GM04503 (cell line): ENCODE measurements at regions not wholly inside any gene's neighbourhood (a gene's known extent, or its start where the extent isn't known, plus 50 kb on each side); places are given as distances from the start of the nearest gene placed in this dataset.

Source experiments
- DNase-seq: peaks from one replicate; pipeline ENCODE4 v3.0.0-alpha.2; 2012; ENCODE audit warnings: low read depth

DNA sequence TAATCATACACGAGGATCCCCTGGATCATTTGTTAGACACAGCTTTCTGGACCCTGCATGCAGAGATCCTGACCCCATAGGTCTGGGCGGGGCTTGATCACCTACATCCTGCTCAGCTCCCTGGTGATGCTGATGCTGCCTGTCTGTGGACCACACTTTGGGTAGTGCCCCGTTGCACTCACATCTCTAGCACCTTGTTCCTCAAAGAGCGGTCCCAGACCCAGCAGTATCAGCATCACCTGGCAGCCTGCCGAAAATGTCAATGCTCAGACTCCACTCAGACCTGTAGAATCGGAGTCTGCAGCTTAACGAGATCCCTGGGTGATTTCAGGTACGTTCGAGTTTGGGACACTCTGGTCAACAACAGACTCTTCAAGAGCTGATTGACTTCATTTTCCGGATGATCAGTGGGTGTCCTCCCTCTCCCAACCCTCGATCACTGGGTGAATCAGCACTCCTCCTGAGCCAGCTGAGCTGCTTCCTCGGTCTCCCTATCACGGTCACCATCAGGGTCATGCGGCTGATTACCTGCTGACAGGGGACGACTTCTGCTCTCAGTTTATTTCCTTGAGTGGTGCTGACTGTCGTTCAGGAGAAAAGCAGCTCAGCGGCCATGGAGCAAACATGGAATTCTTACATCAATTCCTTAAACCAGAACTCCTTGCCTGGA is 150.6 kb upstream of the RAB12 start:
- DNase-seq: no peak

DNA sequence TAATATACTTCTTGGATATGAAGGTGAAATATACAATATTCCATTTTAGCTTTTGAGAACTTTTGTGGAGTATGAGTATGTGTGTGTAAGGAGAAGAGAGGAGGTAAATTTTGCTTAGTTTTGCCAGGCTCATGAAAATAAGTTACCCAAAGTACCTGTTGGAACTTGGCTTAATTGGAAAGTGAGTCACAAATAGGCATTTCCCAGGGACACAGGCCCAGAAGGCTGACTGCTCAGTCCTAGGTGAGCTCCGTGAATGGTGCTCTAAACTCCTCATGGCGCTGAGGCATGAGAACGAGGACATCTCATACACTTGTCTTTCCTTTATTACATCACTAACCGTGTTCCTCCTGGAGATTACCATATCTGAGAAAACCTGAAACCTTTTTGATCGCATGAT is 148.5 kb upstream of the RAB12 start:
- no peak for DNase-seq

- no peak for DNase-seq
Measured at GRCh38 chr18:8461544-8461943, 147.7 kb upstream of the RAB12 start.

DNA sequence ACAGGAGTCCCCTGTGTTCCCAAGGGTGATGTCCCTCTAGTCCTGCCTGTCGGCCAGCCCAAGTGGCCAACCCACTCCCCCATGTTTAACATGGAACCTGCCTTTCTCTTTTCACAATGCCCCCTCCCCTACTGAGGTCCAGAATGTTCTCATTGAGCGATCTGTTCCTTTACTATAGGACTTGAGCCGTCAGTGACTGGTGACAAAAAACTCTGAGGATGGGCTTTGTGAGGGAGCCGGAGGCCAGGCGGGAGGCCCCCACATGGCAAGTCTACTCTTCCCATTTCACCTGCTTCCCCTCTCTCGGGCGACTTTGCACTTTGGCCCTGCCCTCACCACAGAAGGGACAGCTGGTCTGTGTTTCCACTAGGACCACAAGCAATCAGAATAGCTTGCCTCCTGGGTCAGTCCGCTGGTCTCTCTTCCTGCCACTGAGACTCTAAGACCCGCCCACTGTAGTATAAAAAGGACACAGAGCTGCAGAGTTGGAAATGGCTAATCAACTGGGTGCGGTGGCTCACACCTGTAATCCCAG is 146.5 kb upstream of the RAB12 start:
- DNase-seq: no peak

GRCh38 chr18:8463791-8464190 is 145.4 kb upstream of the RAB12 start:
- no peak for DNase-seq

DNA sequence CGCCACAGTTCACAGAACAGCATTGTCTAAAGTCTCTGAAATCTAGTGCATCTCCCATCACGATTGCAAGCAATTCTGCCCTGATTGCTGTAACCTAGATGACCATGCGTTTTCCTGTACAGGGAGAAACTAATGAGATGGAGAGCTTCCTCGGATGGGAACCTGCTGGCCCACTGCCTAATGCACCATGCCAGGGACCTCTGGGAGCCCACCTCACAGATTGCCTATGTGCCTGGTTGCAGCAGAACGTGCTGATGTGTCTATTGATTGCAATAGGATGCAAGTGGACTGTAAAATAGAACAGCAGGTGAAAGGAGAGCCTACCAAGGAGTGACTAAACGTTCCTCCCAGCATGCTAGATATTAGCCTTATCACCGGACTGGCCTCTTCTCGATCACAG is 141.0 kb upstream of the RAB12 start:
- DNase-seq: no peak

DNA sequence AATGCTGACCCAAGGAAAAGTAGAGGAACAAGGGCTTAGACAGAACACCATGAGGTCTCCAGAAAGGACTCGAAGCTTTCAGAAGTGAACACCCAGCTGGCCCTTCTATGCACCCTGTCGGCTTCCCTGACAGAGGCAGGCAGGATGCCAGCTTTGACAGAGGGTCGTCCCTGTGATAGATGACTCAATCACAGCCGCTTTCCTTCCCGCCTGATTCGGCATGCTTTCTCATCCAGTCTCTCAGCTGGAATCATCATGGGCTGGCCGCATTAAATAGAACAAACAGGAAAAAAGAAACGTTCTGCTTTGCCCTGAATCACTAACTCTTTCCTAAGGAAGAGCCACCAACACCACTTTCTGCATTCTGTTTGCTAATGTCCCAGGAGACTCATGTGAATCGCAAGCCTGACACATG is 140.3 kb upstream of the RAB12 start:
- no peak for DNase-seq

GRCh38 chr18:8469544-8470130 is 139.6 kb upstream of the RAB12 start:
- DNase-seq: peak; percentile 26

- no peak for DNase-seq
Measured at GRCh38 chr18:8471372-8471771, 137.9 kb upstream of the RAB12 start.

DNA sequence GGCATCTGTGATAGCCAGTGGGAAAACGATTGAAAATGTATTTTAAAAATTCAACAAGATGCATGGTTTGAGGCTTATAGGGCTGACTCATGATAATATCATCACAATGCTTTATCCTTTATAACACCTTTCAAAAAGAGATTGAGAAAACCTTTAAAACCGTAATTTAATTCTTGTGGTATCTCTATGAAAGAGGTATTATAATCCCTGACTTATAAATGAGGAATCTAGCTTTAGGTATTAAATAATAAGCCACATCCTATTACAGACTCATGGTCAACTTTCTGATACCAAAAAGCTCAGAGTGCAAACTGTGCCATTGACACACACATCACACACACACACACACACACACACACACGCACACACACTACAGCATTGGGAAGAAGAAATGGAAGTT is 134.6 kb upstream of the RAB12 start:
- DNase-seq: no peak

DNA sequence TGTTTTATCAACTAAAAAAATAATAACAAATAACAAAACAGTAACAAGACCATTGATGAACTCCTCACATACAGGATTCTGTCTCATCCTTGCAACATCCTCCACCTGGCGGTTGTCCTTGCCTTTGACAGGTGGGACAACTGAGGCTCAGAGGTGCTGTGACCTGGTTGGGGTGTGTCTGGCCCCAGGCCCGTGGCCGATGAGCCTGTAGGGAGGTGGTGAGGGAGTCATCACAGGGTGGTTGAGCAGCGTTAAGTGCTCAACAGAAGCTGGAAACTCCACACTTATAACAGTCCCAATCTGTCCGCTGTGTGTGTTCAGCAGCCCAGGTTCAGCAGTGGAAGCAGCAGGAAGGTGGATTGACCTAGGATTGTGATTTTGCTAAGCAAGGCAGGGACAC is 131.6 kb upstream of the RAB12 start:
- DNase-seq: no peak

DNA sequence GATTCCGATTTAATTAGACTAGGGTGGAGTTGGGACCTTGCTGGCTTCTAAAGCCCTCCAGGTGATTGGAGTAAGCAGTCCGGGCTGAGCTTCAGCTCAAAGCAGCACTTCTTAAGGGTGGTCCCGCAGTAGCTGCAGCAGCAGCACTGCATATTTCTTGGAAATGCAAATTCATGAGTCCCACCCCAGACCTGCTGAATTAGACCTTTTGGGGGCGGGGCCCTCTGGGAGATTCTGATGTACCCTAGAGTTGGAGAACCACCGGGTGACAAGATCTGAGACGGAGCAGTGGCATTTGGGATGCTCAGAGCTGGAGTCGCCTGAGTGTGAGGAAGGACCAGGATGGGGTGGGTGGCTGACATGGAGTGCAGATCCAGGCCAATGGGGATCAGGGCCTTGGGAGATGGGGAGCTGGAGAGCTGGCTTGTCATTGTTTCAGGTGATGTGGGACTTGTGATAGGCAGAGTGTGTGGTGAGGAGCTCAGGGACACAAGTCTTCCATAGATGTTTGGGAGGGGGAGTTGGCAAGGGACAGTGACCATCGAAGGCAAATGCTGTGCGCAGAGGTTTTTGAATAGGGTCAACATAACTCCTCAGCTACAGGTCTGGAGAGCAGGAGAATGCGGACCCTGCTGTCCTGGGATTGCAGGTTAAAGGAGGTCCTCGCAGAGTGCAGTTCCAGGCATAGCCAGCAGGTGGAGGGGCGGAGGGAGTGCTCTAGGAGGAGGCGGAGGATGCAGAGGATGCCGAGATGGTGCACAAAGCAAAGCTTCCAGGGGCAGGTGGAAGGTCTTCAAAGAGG is 130.9 kb upstream of the RAB12 start:
- no peak for DNase-seq

DNA sequence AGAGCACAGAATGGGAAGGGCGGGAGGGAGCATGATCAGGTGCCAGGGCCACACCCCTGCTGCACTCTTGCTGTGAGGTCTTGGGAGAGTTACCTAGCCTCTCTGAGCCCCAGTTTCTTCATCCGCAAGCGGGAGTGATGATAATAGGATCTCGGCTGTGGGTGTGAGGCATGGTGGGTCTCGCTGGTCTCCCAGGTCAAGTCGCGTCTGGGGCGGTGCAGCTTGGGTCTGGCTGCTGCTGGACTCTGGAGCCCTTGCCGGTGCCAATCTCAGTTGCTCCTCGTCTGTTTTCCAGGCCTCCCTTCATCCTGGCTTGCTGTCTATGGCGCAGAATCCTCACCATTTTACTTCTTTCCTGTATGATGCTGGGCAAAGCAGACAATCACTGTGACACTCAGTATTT is 130.3 kb upstream of the RAB12 start:
- no peak for DNase-seq

- no peak for DNase-seq
Measured at GRCh38 chr18:8479789-8480188, 129.4 kb upstream of the RAB12 start.

- no peak for DNase-seq
Measured at GRCh38 chr18:8480506-8481328, 128.5 kb upstream of the RAB12 start.

DNA sequence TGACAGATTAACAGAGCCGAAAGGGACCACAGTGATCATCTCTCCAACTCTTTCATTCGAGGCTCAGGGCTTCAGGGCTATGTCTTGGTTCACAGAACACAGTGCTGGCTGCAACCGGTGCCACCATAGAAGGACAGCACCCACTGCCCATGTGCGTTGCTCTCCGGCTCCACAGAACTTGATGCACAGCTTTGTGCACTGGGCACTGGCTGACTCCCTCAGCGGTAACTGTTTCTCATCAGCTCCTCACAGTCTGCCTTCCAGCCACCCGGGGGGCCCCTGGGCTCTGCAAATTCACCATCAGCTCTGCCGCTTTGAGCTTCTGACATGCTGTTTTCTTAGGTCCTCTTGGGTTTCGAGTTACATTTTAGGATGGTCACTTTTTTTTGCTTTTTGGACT is 124.3 kb upstream of the RAB12 start:
- DNase-seq: no peak

- no peak for DNase-seq
Measured at GRCh38 chr18:8489761-8490160, 119.5 kb upstream of the RAB12 start.

- no peak for DNase-seq
Measured at GRCh38 chr18:8491516-8491915, 117.7 kb upstream of the RAB12 start.

- DNase-seq: no peak
Measured at GRCh38 chr18:8493141-8493540, 116.1 kb upstream of the RAB12 start.

DNA sequence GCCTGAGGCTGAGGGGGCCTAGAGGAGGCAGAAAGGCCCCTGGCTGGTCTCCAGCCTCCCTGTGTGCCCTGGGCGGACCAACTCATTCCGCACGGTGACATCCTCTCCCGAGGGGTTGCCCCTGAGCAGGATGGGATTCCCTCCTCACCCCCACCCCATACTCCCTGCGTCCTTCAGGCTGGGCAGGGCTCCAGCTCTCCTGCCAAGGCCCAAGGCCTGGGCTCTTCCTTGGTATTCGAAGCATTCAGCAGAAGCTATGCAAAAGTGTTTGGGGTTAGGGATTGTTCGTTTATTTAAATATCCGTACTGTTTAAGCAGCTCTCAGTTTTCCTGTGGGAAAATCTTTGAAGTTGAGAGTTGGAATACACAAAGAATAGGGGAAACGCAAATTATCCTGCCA is 113.1 kb upstream of the RAB12 start:
- no peak for DNase-seq

DNA sequence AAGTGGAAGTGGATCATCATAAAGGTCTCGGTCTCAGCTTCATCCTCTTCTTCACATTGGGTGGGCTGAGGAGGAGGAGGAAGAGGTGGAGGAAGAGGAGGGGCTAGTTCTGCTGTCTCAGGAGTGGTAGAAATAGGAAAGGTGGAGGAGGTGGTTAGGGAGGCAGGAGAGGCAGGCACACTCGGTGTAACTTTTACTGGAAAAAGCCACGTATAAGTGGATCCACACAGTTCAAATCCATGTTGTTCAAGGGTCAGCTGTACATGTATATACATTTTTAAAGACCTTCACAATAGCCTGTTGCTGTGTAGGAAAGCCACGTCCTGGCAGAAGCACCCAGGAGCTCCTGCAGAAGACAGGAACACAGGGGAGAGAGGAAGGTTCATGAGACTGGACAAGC is 110.3 kb upstream of the RAB12 start:
- no peak for DNase-seq
